ENCODE measurements at regions not wholly inside any gene's neighbourhood (a gene's known extent, or its start where the extent isn't known, plus 50 kb on each side); places are given as distances from the start of the nearest gene placed in this dataset.

- no peak for TF ChIP-seq CTCF (IDR thresholded peaks at IDR 0.05)
Observed at GRCh38 chr12:13839365-13840336, 141.8 kb downstream of the GRIN2B start.

- no peak for TF ChIP-seq CTCF (IDR thresholded peaks at IDR 0.05)
Observed at GRCh38 chr12:13836099-13836498, 145.3 kb downstream of the GRIN2B start.

GRCh38 chr12:13835652-13836051, 145.8 kb downstream of the GRIN2B start:
- no peak for TF ChIP-seq CTCF (IDR thresholded peaks at IDR 0.05)

GRCh38 chr12:13834241-13834640, 147.2 kb downstream of the GRIN2B start:
- no peak for TF ChIP-seq CTCF (IDR thresholded peaks at IDR 0.05)

GRCh38 chr12:13817131-13817530, 164.3 kb downstream of the GRIN2B start:
- no peak for TF ChIP-seq CTCF (IDR thresholded peaks at IDR 0.05)

- TF ChIP-seq CTCF (IDR thresholded peaks at IDR 0.05) = no peak
Observed at GRCh38 chr12:13816394-13816793, 165.0 kb downstream of the GRIN2B start.

GRCh38 chr12:13812168-13812567, 169.2 kb downstream of the GRIN2B start:
- no peak for TF ChIP-seq CTCF (IDR thresholded peaks at IDR 0.05)
